DMS 273 (cell line): ENCODE measurements at regions not wholly inside any gene's neighbourhood (a gene's known extent, or its start where the extent isn't known, plus 50 kb on each side); places are given as distances from the start of the nearest gene placed in this dataset.
A peak's percentile ranks its signal among the peaks of the same experiment; 100 is the strongest.

Experiments
- DNase-seq: peaks from one replicate; lab custom pipeline; 2025; ENCODE audit not compliant: unreplicated experiment; lab: John Stamatoyannopoulos, UW

- no peak for DNase-seq
These were observed 55.0 kb downstream of the GPR6 start for GRCh38 chr6:110033101-110033500.

- no peak for DNase-seq
These were observed 55.9 kb downstream of the GPR6 start for GRCh38 chr6:110033749-110034666.

DNA sequence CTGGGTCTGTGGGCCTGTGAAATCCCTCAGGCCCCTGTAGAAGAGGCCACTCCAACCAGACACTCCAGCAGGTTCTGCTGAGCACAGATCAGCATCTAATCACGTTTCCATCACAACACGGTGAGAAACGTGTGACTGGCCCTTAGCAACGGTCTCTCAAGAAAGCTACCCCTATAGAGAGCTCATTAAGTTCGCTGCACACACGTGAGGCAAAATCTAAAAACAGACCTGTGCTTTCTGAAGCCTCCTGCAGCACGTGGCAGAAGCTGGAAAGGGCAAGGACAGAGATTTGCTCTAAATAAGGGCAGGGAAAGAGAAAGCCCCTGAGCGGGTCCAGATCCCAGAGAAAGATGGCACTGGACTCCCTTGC, 56.5 kb downstream of the GPR6 start:
- DNase-seq: no peak

DNA sequence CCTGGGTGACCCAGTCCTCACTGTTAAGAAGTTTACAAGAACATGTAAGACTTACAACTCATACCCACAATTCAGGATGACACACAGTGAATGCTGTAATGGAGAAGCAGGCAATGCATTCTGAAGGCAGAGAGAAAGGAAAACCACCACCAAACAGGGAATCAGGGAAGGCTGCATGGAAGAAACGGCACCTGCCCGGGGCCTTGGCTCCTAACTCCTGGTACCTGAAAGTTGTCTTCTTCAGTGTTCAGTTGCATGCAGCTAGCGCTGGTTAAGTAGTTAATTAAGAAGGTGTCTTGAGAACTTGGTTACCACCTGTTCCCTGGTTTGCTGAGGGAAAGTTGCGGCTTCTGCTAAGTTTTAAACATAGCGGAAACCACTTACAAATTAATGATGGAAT, 57.2 kb downstream of the GPR6 start:
- DNase-seq: no peak

DNA sequence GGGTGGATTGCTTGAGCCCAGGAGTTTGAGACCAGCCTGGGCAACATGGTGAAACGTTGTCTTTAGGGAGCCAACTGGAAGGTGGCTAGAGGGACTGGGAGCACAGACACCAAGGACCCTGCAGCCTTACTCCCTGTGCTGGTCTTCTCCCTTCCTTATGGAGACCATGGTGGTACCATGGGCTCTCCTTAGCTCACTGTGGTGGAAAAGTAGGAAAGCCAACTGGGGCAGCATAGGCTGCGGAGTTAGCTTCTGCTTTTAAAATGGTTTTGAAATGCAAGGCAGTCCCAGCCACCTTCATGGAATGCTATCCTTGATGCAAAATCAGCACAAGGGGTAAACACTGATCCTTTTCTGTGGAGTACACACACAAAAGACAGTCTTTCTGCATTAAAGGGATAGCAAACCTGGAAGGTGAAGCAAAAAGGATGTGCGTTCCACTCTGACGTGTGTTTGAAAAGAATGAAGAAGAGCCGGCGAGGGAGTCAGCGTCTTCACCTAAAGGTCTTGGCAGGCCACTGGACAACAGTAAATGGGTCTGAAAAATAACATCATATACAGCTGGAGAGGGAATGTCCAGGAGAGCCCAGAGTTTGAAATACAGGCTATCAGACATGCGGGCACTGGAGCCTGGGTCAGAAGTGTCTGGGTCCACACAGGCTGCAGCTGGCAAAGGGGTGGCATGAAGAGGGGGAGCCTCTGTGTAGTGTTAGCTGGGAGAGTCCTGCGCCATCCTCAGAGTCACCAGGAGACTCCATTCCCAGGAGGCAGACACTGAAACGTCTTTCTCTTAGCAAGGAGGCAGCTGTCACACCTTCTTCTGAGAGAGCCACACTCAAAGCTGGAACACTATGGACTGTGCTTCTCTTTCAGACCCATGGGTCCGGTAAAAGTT, 58.5 kb downstream of the GPR6 start:
- DNase-seq: no peak

DNA sequence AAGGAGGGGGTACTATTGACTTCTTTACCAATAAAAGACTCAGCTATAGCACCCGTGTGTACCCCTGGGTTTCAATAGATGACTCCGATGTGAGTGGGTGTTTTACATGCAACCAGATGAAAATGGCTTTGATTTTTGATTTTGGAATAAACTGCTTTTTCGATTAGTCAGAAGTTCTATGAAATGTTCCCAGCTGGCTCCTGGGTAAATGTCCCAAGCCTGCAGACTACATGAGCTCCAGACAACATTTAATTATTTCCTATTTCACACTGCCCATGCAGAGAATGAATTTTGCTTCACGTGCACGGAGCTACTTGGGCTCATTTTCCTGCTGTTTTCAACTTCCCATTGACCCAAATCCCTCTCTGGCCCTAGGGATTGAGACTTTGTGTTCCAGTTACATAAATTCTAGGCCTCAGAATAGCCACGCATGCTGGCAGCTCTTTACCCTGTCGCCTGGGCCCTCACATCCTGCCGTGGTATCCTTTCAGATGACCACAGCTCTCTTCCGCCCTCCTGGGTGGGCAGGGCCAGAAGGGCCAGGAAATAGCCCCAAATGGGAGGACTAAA, 59.7 kb downstream of the GPR6 start:
- DNase-seq: no peak

DNA sequence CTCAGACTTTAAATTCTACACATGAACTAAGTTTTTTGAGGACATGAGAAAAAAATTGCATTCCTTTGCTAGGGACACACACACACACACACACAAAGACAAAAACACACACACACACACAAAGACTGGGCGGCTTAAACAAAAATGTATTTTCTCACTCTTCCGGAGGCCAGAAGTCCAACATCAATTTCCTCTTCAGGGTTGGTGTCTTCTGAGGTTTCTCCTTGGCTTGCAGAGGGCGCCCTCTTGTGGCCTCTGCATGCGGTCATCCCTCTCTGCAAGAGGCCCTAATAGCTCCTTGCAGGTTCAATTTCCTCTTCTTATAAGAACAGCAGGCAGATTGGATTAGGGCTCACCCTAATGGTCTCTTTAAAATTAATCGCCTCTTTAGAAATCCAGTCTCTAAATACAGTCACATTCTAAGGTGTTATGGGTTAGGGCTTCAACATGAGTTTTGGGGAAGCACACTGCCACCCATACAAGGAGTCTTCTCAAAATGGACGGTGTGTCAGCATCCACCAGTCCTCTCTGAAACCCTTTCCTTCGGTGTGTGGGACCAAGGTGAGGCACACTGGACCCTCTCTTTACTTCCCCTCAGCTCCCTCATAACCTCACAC, 61.4 kb downstream of the GPR6 start:
- peak; percentile 94 for DNase-seq

DNA sequence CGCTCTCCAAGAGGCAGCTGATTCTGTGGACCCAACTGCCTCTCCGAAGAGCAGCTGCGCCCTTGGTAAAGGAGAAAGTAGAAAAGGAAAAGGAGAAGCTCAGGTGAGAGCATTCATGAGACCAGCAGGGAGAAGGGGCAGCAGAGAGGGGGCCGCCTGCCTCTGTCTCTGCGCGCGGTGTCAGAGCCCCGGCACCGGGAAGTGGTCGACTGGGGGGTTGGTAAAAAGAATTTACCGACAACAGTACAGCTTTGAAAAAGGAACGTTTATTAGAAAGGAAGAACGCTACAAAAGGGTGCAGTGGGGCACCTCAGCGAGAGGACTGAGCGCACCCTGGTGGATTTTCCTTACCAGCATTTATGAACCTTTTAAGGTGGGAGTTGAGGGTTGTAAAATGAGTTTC, 61.9 kb downstream of the GPR6 start:
- peak; percentile 72 for DNase-seq

DNA sequence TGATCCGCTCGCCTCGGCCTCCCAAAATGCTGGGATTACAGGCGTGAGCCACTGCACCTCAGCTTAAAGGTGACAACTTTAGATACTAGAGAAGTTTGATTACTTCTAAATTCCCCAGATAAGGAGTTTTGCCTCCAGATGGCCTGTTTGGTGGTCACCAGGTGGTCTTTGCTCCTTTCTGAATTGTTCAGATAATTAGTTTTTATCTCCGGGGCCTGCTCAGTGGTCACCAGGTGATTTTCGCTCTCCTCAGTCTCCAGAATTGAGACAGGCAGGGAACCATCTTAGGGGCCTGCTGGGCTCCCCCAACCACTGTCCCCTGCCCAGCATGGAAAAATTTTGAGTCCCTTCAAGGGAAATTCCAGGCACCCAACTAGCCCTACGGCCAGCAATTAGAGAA, 62.6 kb downstream of the GPR6 start:
- DNase-seq: no peak

DNA sequence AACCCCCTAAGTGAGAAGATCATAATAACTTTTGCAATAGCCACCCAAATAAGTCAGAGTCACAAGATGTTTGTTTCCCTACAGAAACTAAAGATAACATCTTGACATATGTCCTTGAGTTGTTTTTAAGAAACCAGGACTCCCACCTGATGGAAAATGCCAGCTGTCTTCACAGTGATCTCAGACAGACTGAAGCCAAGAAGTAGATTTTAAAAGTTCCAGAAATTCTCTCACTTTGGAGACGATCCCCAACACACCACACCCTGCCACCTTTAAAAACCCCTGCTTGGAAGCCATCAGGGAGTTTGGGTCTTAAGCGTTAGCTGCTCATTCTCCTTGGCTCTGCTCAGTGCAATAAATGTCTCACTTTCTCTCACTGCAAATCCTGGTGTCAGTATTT, 63.0 kb downstream of the GPR6 start:
- DNase-seq: peak; percentile 55

- no peak for DNase-seq
These were observed 63.7 kb downstream of the GPR6 start for GRCh38 chr6:110041830-110042229.

GRCh38 chr6:110042670-110043296, 64.7 kb downstream of the GPR6 start:
- peak; percentile 41 for DNase-seq

GRCh38 chr6:110043366-110043994, 65.4 kb downstream of the GPR6 start:
- DNase-seq: peak; percentile 36

- DNase-seq: peak; percentile 52
These were observed 66.0 kb downstream of the GPR6 start for GRCh38 chr6:110044096-110044495.

DNA sequence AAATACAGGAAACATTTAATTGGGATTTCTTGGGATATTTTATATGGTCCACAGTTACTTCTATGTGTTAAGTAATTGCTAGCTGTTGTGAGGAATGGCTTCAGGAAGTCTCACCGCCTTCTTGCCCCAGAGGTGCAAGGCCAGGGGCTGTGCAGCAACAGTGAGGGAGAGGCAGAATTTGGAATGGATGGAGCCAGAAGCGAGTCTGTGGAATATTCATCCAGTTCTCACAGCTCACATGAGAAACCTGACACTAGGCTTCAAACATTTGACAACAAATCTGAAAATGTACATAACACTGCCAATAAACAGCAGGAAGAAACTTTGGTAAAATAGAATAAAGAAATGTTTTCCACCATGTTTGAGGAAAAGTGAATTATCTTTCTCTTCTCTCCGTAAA, 66.5 kb downstream of the GPR6 start:
- DNase-seq: no peak

GRCh38 chr6:110048221-110048875, 70.2 kb downstream of the GPR6 start:
- no peak for DNase-seq

GRCh38 chr6:110049696-110050439, 71.8 kb downstream of the GPR6 start:
- no peak for DNase-seq
